Naive B cell (primary cell): ENCODE measurements at regions not wholly inside any gene's neighbourhood (a gene's known extent, or its start where the extent isn't known, plus 50 kb on each side); places are given as distances from the start of the nearest gene placed in this dataset.

Experiments
- ATAC-seq, 2 donors: fragments of 150-1000 bp; cut with Tn5 transposase; 2 replicates each; pipeline ENCODE4 v1.10.0; 2021; ENCODE audit warnings: low read depth in 2 of 2, mild to moderate bottlenecking in 2 of 2, moderate library complexity in 2 of 2
- DNase-seq: peaks from one replicate; pipeline ENCODE4 v3.0.0; 2022
- H3K27ac Mint-ChIP-seq, 6 donors: one replicate each; pipeline ENCODE4 v1.8.0; 2020 to 2022; ENCODE audit warnings: mild to moderate bottlenecking in 6 of 6, mixed read lengths in 6 of 6, moderate library complexity in 5 of 6, inconsistent platforms in 2 of 6
- H3K27me3 Mint-ChIP-seq, 3 donors: one replicate each; pipeline ENCODE4 v1.8.0; 2021 to 2022; ENCODE audit warnings: mixed read lengths in 3 of 3, mild to moderate bottlenecking in 1 of 3
- H3K36me3 Mint-ChIP-seq, 2 donors: one replicate each; pipeline ENCODE4 v1.8.0; 2020 to 2022; ENCODE audit warnings: mixed read lengths in 2 of 2, inconsistent platforms in 1 of 2, mild to moderate bottlenecking in 1 of 2
- H3K4me1 Mint-ChIP-seq, 3 donors: one replicate each; pipeline ENCODE4 v1.8.0; 2020 to 2022; ENCODE audit warnings: mixed read lengths in 3 of 3, inconsistent platforms in 1 of 3, mild to moderate bottlenecking in 1 of 3, moderate library complexity in 1 of 3
- H3K4me3 Mint-ChIP-seq, 8 donors: one replicate each; pipeline ENCODE4 v1.8.0; 2020 to 2022; ENCODE audit warnings: mild to moderate bottlenecking in 8 of 8, mixed read lengths in 8 of 8, moderate library complexity in 8 of 8, inconsistent platforms in 2 of 8
- H3K9me3 Mint-ChIP-seq, 7 donors: one replicate each; pipeline ENCODE4 v1.8.0; 2020 to 2022; ENCODE audit warnings: mixed read lengths in 7 of 7, mild to moderate bottlenecking in 5 of 7, inconsistent platforms in 2 of 7, moderate library complexity in 1 of 7

DNA sequence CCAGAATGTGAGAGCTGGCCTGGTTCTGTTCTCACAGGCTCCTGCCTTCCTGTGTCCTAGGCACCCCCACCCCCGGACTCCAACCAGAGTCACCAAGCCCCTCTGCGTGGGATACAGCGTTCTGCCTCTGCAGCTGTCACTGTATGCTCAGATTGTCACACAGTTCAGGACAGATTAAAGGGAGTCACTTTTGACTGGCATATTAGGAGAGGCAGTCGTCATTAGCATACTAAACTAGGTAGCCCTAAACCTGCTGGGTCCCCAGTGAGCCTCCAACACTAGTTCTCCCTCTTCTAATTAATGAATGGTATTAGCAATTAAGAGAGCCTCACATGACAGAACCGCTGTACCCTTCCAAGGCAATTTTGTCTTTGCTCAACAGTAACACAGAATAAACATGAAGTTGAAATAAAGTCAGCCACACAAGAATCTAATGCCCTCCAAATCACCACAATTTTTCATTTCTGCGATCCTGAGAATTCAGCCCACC is 340.2 kb downstream of the CMPK2 start:
- Mint-ChIP-seq H3K27me3 (peaks cover 0 to 5% (median 5%) of the 10 kb centered on the region in 3 donors), H3K36me3 (no peaks in the 10 kb centered on the region), H3K27ac (no peak overlapping the region), H3K9me3 (no peaks in the 10 kb centered on the region), H3K4me1 (peaks cover 0 to 3% (median 0%) of the 10 kb centered on the region in 3 donors), H3K4me3 (no peak overlapping the region)
- ATAC-seq (no peak), DNase-seq (no peak)

DNA sequence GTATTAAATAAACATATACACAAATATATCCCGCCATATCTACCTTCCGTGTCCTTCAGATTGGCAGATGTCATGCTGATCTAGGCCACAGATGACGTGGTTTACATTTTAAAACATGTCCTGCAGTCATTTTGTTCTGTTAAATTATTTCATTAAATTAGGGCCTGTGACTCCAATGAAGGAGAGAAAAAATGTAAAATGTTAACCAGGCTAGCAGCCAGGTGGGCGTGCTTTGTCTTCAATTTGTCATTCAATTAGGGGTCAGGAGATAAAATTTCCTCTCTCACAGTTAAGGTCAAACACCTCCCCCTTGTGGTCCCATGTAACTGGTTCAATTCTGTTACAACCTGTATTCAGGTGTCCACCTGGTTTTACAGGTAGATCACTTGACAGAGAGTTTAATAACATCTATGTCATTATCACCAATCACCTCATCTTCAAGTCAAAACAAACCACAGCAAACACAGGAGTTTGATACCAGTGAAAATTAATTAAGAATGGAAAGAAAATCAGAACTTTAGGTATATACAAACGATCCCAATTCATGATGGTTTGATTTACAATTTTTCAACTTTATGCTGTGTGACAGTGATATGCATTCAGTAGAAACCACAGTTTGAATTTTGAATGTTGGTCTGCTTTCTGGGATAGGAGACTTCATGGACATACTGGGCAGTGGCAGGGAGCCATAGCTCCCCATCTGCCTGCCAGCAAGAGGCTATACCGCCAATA is 339.4 kb downstream of the CMPK2 start:
- H3K9me3 Mint-ChIP-seq = no peaks in the 10 kb centered on the region
- peaks cover 0 to 3% (median 0%) of the 10 kb centered on the region in 3 donors for H3K4me1 Mint-ChIP-seq
- peaks cover 0 to 8% (median 5%) of the 10 kb centered on the region in 3 donors for H3K27me3 Mint-ChIP-seq
- no peaks in the 10 kb centered on the region for H3K36me3 Mint-ChIP-seq
- H3K27ac Mint-ChIP-seq = peak overlapping the region in 1 of 6 donors; percentile 51
- DNase-seq = no peak
- no peak overlapping the region for H3K4me3 Mint-ChIP-seq
- no peak for ATAC-seq

DNA sequence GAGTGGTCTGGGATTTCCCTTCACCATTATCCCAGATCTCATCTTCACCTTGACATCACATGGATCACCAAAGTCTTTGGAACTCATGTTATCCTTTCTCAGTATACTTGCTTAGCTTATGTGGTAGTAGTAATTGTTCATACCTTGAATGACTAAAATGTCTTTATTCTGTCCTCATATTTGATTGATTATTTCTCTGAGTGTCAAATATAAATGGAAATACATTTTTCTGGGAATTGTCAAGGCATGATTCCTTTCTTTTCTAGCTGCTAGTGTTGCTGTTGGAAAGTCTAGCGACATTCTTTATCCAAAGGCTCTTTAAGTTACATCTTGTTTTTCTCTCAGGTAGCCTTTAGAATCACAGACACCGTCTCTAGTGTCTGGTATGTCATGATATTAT is 334.4 kb downstream of the CMPK2 start:
- Mint-ChIP-seq H3K4me3 (no peak overlapping the region), H3K4me1 (peaks cover 0 to under 1% (median 0%) of the 10 kb centered on the region in 3 donors), H3K27me3 (peaks cover 8 to 13% (median 9%) of the 10 kb centered on the region in 3 donors), H3K9me3 (no peaks in the 10 kb centered on the region), H3K36me3 (no peaks in the 10 kb centered on the region), H3K27ac (no peak overlapping the region)
- ATAC-seq = no peak
- DNase-seq = no peak

DNA sequence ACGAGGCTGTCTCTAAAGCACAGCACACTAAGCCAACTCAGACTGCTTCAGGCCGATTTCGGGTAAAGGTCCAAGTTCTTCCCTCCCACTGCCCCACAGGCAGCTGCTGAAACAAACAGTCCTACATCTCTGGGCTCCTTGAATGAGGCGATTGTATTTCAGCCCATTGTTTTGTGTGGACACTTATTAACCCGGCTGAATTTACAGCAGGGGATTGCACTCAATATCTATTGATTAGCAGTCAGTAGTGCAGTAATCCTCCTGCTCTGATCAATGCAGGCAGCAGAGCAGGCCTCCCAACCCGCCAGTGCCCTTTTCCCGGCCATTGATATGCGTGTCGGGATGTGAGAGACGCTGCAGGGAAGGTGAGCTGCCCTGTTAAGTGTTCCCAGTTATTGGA is 330.1 kb downstream of the CMPK2 start:
- no peak overlapping the region for H3K27ac Mint-ChIP-seq
- H3K4me1 Mint-ChIP-seq = no peaks in the 10 kb centered on the region
- DNase-seq (no peak), ATAC-seq (no peak)
- H3K4me3 Mint-ChIP-seq = no peak overlapping the region
- H3K9me3 Mint-ChIP-seq = peaks cover 0 to 4% (median 0%) of the 10 kb centered on the region in 7 donors
- H3K36me3 Mint-ChIP-seq = no peaks in the 10 kb centered on the region
- peaks cover 7 to 18% (median 15%) of the 10 kb centered on the region in 3 donors for H3K27me3 Mint-ChIP-seq

DNA sequence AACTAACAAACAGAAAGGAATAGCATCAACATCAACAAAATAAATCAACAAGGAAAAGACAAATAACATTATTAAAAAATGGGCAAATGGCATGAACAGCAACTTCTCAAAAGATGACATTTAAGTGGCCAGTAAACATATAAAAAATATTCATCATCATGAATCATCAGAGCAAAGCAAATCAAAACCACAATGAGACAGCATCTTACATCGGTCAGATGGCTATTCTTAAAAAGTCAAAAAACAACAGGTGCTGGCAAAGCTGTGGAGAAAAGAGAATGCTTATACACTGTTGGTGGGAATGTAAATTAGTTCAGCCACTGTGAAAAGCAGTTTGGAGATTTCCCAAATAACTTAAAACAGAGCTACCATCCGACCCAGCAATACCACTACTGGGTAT is 327.1 kb downstream of the CMPK2 start:
- Mint-ChIP-seq H3K9me3 (peaks cover 0 to 4% (median 0%) of the 10 kb centered on the region in 7 donors), H3K36me3 (no peaks in the 10 kb centered on the region), H3K4me3 (no peak overlapping the region), H3K4me1 (no peaks in the 10 kb centered on the region), H3K27ac (peak overlapping the region in 1 of 6 donors; percentile 9), H3K27me3 (peaks cover 7 to 18% (median 15%) of the 10 kb centered on the region in 3 donors)
- no peak for DNase-seq
- ATAC-seq = no peak

DNA sequence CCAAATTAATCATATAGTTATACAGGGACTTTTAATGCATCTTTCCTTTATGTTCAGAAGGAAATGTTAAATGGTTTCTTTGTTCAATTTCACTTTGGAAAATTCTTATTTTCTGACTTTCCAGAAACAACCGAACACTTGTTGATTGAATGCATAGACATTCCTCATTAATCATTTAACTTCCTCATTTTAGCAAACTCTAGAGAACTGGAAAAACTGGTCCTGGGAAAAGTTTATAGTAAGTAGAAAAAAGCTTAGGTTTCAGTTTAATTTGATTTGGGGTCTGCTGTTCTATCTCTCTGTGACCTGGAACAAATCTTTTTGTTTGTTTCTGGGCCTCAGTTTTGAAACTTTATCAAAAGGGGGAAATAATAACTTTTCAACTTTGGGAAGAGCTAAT is 320.4 kb downstream of the CMPK2 start:
- peaks cover 0 to 5% of the 10 kb centered on the region in 2 donors for H3K36me3 Mint-ChIP-seq
- ATAC-seq (no peak), DNase-seq (no peak)
- H3K4me3 Mint-ChIP-seq = no peak overlapping the region
- H3K27ac Mint-ChIP-seq = no peak overlapping the region
- no peaks in the 10 kb centered on the region for H3K4me1 Mint-ChIP-seq
- H3K9me3 Mint-ChIP-seq = peaks cover 0 to 14% (median 3%) of the 10 kb centered on the region in 7 donors
- peaks cover 0 to 4% (median 0%) of the 10 kb centered on the region in 3 donors for H3K27me3 Mint-ChIP-seq

DNA sequence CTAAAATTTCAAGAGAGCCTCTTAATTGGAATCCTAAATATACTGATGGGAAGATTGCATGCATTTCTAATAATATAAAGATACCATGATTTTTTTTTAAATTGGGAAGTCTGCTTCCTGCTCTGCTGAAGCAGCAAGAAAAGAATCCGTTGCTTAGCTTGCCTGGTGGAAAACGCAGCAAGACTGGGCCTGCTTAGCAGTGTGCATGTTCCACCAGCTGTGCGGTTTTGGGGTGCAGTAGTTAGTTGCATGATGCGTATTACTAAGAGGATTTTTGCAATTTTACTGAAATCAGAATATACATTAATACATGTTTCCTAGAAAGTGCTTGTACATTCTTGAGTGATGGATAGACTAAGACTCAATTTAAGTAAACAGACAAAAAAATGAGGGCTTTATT is 319.9 kb downstream of the CMPK2 start:
- no peak for ATAC-seq

DNA sequence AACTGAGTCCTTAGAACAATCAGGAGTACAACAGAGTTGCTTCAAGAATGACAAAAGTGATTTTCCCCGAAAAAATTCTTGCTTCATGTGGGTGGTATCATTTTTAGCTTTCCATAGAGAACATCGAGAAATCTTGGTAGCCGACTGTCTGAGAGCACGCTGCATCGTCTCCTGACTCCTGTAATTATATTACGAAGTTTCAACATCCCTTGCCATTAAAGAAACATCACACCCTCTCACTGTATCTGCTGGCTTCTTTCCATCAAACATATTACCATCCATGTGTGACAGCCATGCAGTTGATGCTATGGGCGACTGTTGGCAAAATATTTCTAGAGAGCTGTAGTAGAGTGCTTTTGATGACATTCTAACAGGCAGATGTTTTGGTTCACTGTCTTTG is 311.2 kb downstream of the CMPK2 start:
- no peak for DNase-seq
- ATAC-seq = no peak
- peaks cover 0 to 4% (median 0%) of the 10 kb centered on the region in 7 donors for H3K9me3 Mint-ChIP-seq
- no peak overlapping the region for H3K4me3 Mint-ChIP-seq
- H3K4me1 Mint-ChIP-seq = no peaks in the 10 kb centered on the region
- no peak overlapping the region for H3K27ac Mint-ChIP-seq
- H3K36me3 Mint-ChIP-seq = peaks cover 0 to 2% of the 10 kb centered on the region in 2 donors
- H3K27me3 Mint-ChIP-seq = peaks cover 0 to 14% (median 0%) of the 10 kb centered on the region in 3 donors

More for the DNA sequence above, 319.9 kb downstream of the CMPK2 start:
- Mint-ChIP-seq H3K27me3 (peaks cover 0 to 4% (median 0%) of the 10 kb centered on the region in 3 donors), H3K4me1 (no peaks in the 10 kb centered on the region), H3K9me3 (peaks cover 0 to 14% (median 3%) of the 10 kb centered on the region in 7 donors), H3K4me3 (peak overlapping the region in 1 of 8 donors; percentile 0), H3K27ac (no peak overlapping the region), H3K36me3 (peaks cover 0 to 5% of the 10 kb centered on the region in 2 donors)
- no peak for DNase-seq

DNA sequence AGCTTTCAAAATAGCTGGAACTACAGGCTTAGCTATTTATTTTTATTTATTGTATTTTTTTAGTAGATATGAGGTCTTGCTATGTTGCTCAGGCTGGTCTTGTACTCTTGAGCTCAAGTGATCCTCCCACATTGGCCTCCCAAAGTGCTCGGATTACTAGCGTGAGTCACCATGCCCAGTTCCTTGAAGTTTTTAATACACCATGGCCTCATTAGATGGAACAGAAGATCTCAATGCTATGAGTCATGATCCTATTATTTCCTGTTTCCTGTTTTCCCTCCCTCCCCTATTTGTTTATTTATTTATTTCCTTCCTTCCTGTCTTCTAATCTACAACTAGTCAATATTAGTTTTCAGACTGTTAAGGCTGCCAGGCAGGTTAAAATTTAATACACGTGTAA is 309.0 kb downstream of the CMPK2 start:
- Mint-ChIP-seq H3K27me3 (peaks cover 0 to 22% (median 0%) of the 10 kb centered on the region in 3 donors), H3K9me3 (peaks cover 0 to 2% (median 0%) of the 10 kb centered on the region in 7 donors), H3K27ac (no peak overlapping the region), H3K4me3 (no peak overlapping the region), H3K4me1 (no peaks in the 10 kb centered on the region), H3K36me3 (no peaks in the 10 kb centered on the region)
- ATAC-seq (no peak), DNase-seq (no peak)

DNA sequence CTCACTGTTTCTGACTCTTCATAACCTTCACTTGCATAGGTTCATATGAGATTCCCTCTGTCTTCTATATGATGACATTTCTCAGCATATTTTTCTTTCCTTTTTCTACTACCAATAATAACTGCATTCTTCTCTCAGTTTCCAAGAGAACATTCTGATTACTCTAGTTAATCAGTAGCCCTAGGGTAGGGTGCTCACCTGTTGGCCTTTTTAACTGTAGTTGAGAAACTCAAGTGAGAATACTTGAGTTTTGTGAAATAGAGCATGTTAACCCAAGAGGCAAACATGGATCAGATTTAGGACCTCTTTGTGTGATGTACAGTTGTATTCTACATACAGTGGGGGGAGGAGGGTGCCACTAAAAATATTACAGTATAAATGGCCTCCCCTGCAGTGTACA is 308.0 kb downstream of the CMPK2 start:
- H3K27me3 Mint-ChIP-seq = peaks cover 0 to 22% (median 0%) of the 10 kb centered on the region in 3 donors
- no peak for ATAC-seq
- no peaks in the 10 kb centered on the region for H3K36me3 Mint-ChIP-seq
- H3K4me3 Mint-ChIP-seq = no peak overlapping the region
- no peak for DNase-seq
- no peak overlapping the region for H3K27ac Mint-ChIP-seq
- H3K9me3 Mint-ChIP-seq = no peaks in the 10 kb centered on the region
- H3K4me1 Mint-ChIP-seq = no peaks in the 10 kb centered on the region

DNA sequence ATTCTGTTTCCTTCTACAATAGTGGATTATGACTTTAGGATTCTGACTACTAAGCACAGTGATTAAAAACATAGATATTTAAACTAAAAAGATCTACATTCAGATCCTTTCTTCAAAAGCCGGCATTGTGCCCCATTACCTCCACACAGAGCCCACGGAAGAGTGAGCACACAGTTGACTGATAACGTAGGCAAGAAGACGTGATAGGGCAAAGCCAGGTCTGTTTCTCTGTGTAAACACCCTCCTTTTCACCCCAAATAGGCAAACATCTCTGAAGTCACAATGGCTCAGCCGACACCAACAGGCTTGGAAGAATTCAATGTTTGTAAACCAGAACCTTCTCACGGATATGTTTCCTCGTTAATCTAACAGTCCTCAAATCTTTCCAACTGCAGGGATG is 302.9 kb downstream of the CMPK2 start:
- no peaks in the 10 kb centered on the region for H3K4me1 Mint-ChIP-seq
- H3K9me3 Mint-ChIP-seq = no peaks in the 10 kb centered on the region
- peaks cover 0 to 14% (median 6%) of the 10 kb centered on the region in 3 donors for H3K27me3 Mint-ChIP-seq
- no peak overlapping the region for H3K27ac Mint-ChIP-seq
- ATAC-seq = no peak
- H3K36me3 Mint-ChIP-seq = no peaks in the 10 kb centered on the region
- H3K4me3 Mint-ChIP-seq = no peak overlapping the region
- DNase-seq = no peak

DNA sequence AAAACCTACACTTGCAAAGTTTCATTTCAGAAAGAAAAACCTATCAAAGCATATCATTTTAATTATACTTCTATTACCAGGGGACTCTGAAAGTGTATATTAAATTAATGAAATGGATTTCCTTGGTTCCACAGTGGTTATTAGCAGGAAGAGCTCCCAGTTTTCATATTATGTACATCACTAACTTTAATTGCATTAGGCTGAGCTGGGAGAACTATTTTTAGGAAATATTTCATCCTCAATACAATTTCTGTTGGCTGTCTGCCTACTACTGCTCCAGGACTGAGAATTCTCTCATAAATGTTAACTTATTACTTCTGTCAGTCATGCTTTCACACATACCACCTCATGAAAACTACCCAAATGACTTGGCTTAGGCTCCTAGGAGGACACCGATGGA is 301.4 kb downstream of the CMPK2 start:
- Mint-ChIP-seq H3K4me1 (no peaks in the 10 kb centered on the region), H3K27me3 (peaks cover 8 to 13% (median 11%) of the 10 kb centered on the region in 3 donors), H3K4me3 (no peak overlapping the region), H3K27ac (no peak overlapping the region), H3K36me3 (no peaks in the 10 kb centered on the region), H3K9me3 (peaks cover 0 to 5% (median 0%) of the 10 kb centered on the region in 7 donors)
- no peak for DNase-seq
- ATAC-seq = no peak

DNA sequence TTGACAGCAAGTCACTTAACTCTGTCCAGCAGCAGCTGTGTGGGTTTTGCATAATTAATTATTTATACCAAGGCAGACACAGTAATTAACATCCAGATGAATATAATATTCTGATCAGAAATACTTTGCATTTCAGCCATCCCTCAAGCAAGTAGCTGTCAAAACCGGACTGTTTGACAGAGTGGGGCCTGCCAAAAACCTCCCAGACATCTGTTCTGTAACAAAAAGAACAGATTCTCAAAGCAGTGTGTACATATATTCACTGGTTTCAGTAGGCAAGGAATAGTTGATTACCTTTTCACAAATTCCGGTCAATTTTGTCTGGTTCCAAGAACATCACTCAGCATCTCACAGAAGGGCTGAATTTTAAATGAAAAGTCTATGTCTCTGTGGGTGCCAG is 291.6 kb downstream of the CMPK2 start:
- H3K9me3 Mint-ChIP-seq = peaks cover 0 to 13% (median 2%) of the 10 kb centered on the region in 7 donors
- peaks cover 12 to 15% (median 13%) of the 10 kb centered on the region in 3 donors for H3K27me3 Mint-ChIP-seq
- H3K27ac Mint-ChIP-seq = no peak overlapping the region
- ATAC-seq (no peak), DNase-seq (no peak)
- no peak overlapping the region for H3K4me3 Mint-ChIP-seq
- no peaks in the 10 kb centered on the region for H3K4me1 Mint-ChIP-seq
- no peaks in the 10 kb centered on the region for H3K36me3 Mint-ChIP-seq

DNA sequence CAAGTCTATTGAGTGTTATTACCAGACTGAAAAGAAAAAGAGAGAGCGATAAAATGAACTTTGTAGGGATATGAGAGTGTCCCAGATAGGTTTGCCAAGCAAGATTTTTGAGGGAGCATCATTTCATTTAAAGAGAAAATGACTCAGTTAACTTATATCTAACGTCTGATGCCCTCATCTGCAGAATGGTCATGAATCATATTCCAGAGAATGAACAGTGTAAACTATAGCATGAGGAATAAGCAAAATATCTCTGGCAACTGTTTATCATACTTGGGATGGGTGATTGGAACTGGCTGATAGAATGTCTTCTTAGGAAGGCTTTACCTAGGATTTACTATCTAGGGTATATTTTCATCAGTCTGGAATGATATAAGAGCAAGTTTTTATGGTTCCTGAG is 289.4 kb downstream of the CMPK2 start:
- no peaks in the 10 kb centered on the region for H3K4me1 Mint-ChIP-seq

More for the DNA sequence above, 289.4 kb downstream of the CMPK2 start:
- H3K4me3 Mint-ChIP-seq = no peak overlapping the region
- H3K36me3 Mint-ChIP-seq = no peaks in the 10 kb centered on the region
- ATAC-seq (no peak), DNase-seq (no peak)
- H3K27ac Mint-ChIP-seq = no peak overlapping the region
- H3K27me3 Mint-ChIP-seq = peaks cover 13 to 16% (median 15%) of the 10 kb centered on the region in 3 donors
- peaks cover 0 to 3% (median 0%) of the 10 kb centered on the region in 7 donors for H3K9me3 Mint-ChIP-seq
